H1 (cell line): ENCODE measurements at regions not wholly inside any gene's neighbourhood (a gene's known extent, or its start where the extent isn't known, plus 50 kb on each side); places are given as distances from the start of the nearest gene placed in this dataset.

Experiments
- CTCF ChIA-PET: fragments of 300-600 bp; sonication (Branson Sonifier 250); formaldehyde crosslinking; loops from one replicate; lab custom pipeline; 2021; ENCODE audit not compliant: partially characterized antibody; lab: Charles Lee
- POLR2A ChIA-PET: fragments of 300-600 bp; sonication (Branson Sonifier 250); formaldehyde crosslinking; loops from one replicate; lab custom pipeline; 2021; ENCODE audit warnings: inconsistent platforms; ENCODE audit not compliant: partially characterized antibody; lab: Charles Lee
- DNase-seq, 2 experiments: peaks; one replicate each; pipeline versions ENCODE4 v3.0.0 to v3.0.0-alpha.2; 2010 to 2022; ENCODE audit warnings: low spot score in 2 of 2, low read depth in 1 of 2, mixed read lengths in 1 of 2
- FAIRE-seq: peaks from 2 replicates; lab custom pipeline; 2011; peaks lifted over from hg19 to GRCh38; lab: Jason Lieb, UNC
- H2AFZ ChIP-seq: 2 replicates; pipeline ENCODE4 v1.8.1; 2012; ENCODE audit warnings: low read length, inconsistent platforms
- H2AK5ac ChIP-seq: 2 replicates; pipeline ENCODE4 v1.6.1; 2013; ENCODE audit warnings: low read depth, low read length
- H2BK120ac ChIP-seq: replicated peaks from 2 replicates; pipeline ENCODE3; 2013; ENCODE audit warnings: low read depth, low read length, inconsistent platforms
- H2BK12ac ChIP-seq: 2 replicates; pipeline ENCODE4 v1.6.1; 2013; ENCODE audit warnings: low read depth, low read length
- H2BK15ac ChIP-seq: 2 replicates; pipeline ENCODE4 v1.6.1; 2013; ENCODE audit warnings: low read length
- H2BK20ac ChIP-seq: 2 replicates; pipeline ENCODE4 v1.6.1; 2013; ENCODE audit warnings: low read length
- H2BK5ac ChIP-seq: 2 replicates; pipeline ENCODE4 v1.6.1; 2013; ENCODE audit warnings: low read depth, low read length
- H3K14ac ChIP-seq: 2 replicates; pipeline ENCODE4 v1.6.1; 2013; ENCODE audit warnings: inconsistent platforms; ENCODE audit not compliant: insufficient read length
- H3K18ac ChIP-seq: 2 replicates; pipeline ENCODE4 v1.6.1; 2013; ENCODE audit warnings: low read length; ENCODE audit errors: extremely low read depth
- H3K23ac ChIP-seq: 2 replicates; pipeline ENCODE4 v1.6.1; 2013; ENCODE audit warnings: inconsistent platforms; ENCODE audit not compliant: insufficient read length
- H3K23me2 ChIP-seq: 2 replicates; pipeline ENCODE4 v1.6.1; 2013; ENCODE audit warnings: low read depth, low read length
- H3K27ac ChIP-seq: 2 replicates; pipeline ENCODE4 v1.6.1; 2011; ENCODE audit warnings: low read depth, low read length, inconsistent platforms
- H3K27me3 ChIP-seq, 4 experiments: replicated peaks in 1 of 4; 1 replicate in 1 of 4; 2 replicates in 3 of 4; pipeline versions ENCODE4 v1.6.1 to v1.8.1; 2011 to 2013; ENCODE audit warnings: low read length in 3 of 4, mild to moderate bottlenecking in 3 of 4, inconsistent platforms in 2 of 4, mixed read lengths in 2 of 4, moderate library complexity in 1 of 4; ENCODE audit not compliant: control insufficient read depth in 3 of 4, insufficient read depth in 3 of 4; ENCODE audit errors: extremely low read depth in 1 of 4
- H3K36me3 ChIP-seq, 4 experiments: 2 replicates each; pipeline versions ENCODE4 v1.6.1 to v1.8.1; 2011 to 2013; ENCODE audit warnings: mild to moderate bottlenecking in 4 of 4, low read length in 3 of 4, moderate library complexity in 2 of 4, control low read depth in 1 of 4, inconsistent platforms in 1 of 4; ENCODE audit not compliant: insufficient read depth in 4 of 4, control insufficient read depth in 2 of 4
- H3K4ac ChIP-seq: replicated peaks from 2 replicates; pipeline ENCODE3; 2013; ENCODE audit warnings: low read length, low read depth, mixed read lengths, inconsistent platforms; ENCODE audit not compliant: insufficient read length
- H3K4me1 ChIP-seq, 4 experiments: replicated peaks in 1 of 4; 1 replicate in 1 of 4; 2 replicates in 3 of 4; pipeline versions ENCODE4 v1.6.1 to v1.8.1; 2011 to 2013; ENCODE audit warnings: low read length in 3 of 4, inconsistent platforms in 2 of 4, mixed read lengths in 1 of 4; ENCODE audit not compliant: insufficient read depth in 4 of 4, control insufficient read depth in 3 of 4
- H3K4me2 ChIP-seq, 2 experiments: 2 replicates each; pipeline versions ENCODE4 v1.6.1 to v1.8.1; 2011 to 2013; ENCODE audit warnings: low read depth in 2 of 2, low read length in 2 of 2, control low read depth in 1 of 2, inconsistent platforms in 1 of 2, mild to moderate bottlenecking in 1 of 2; ENCODE audit not compliant: insufficient read depth in 1 of 2
- H3K4me3 ChIP-seq, 4 experiments: fragments of 200-600, 300-600 bp in 1 of 4; sonication (generic), shearing (Covaris generic), sonication (Bioruptor Twin) in 1 of 4; 2 replicates each; pipeline versions ENCODE4 v1.5.1 to v1.8.1; 2011 to 2016; ENCODE audit warnings: low read length in 4 of 4, low read depth in 3 of 4, control low read depth in 2 of 4, inconsistent platforms in 2 of 4, mild to moderate bottlenecking in 2 of 4, mixed read lengths in 1 of 4, moderate library complexity in 1 of 4; ENCODE audit not compliant: insufficient read depth in 2 of 4; ENCODE audit errors: extremely low read depth in 1 of 4
- H3K56ac ChIP-seq: replicated peaks from 2 replicates; pipeline ENCODE3; 2013; ENCODE audit warnings: low read depth, mild to moderate bottlenecking, mixed read lengths, low read length, inconsistent platforms; ENCODE audit not compliant: insufficient read length
- H3K79me1 ChIP-seq: 2 replicates; pipeline ENCODE4 v1.6.1; 2013; ENCODE audit warnings: low read depth, low read length, control low read depth
- H3K79me2 ChIP-seq, 2 experiments: 2 replicates each; pipeline versions ENCODE4 v1.6.1 to v1.8.1; 2012 to 2013; ENCODE audit warnings: low read length in 2 of 2, mild to moderate bottlenecking in 2 of 2, inconsistent platforms in 1 of 2; ENCODE audit not compliant: insufficient read depth in 2 of 2, control insufficient read depth in 1 of 2
- H3K9ac ChIP-seq, 4 experiments: replicated peaks in 1 of 4; 1 replicate in 1 of 4; 2 replicates in 3 of 4; pipeline versions ENCODE4 v1.6.1 to v1.8.1; 2011 to 2013; ENCODE audit warnings: low read depth in 3 of 4, low read length in 3 of 4, control low read depth in 2 of 4, mild to moderate bottlenecking in 2 of 4, moderate library complexity in 2 of 4, inconsistent platforms in 1 of 4; ENCODE audit errors: extremely low read depth in 1 of 4
- H3K9me3 ChIP-seq, 2 experiments: 2 replicates each; pipeline versions ENCODE4 v1.6.1 to v1.8.1; 2012 to 2013; ENCODE audit warnings: mild to moderate bottlenecking in 2 of 2, moderate library complexity in 2 of 2, control low read depth in 1 of 2, inconsistent platforms in 1 of 2, low read depth in 1 of 2, low read length in 1 of 2, mixed read lengths in 1 of 2; ENCODE audit not compliant: insufficient read depth in 2 of 2
- H4K20me1 ChIP-seq, 2 experiments: replicated peaks in 1 of 2; 2 replicates each; pipeline versions ENCODE3 to v1.8.1; 2011 to 2013; ENCODE audit warnings: inconsistent platforms in 2 of 2, low read length in 2 of 2, mild to moderate bottlenecking in 1 of 2; ENCODE audit not compliant: insufficient read depth in 2 of 2, control insufficient read depth in 1 of 2
- H4K5ac ChIP-seq: 2 replicates; pipeline ENCODE4 v1.6.1; 2013; ENCODE audit warnings: low read length, low read depth, mixed read lengths, inconsistent platforms; ENCODE audit not compliant: insufficient read length
- H4K8ac ChIP-seq: 2 replicates; pipeline ENCODE4 v1.8.0; 2013; ENCODE audit warnings: mild to moderate bottlenecking, moderate library complexity, low read length, inconsistent platforms; ENCODE audit not compliant: insufficient read depth; ENCODE audit errors: extremely low read depth
- H4K91ac ChIP-seq: replicated peaks from 2 replicates; pipeline ENCODE3; 2013; ENCODE audit warnings: low read length, mixed read lengths, inconsistent platforms; ENCODE audit not compliant: insufficient read length
- ATF2 ChIP-seq: IDR thresholded peaks from 2 replicates; pipeline ENCODE4 v1.6.1; 2012; ENCODE audit warnings: low read length, inconsistent platforms
- CBX5 ChIP-seq: fragments of 300-800, 300-1000 bp; sonication (generic); IDR thresholded peaks from 2 replicates; pipeline ENCODE4 v1.7.1; 2016; ENCODE audit warnings: antibody characterized with exemption, low read length, low read depth
- CHD1 ChIP-seq: IDR thresholded peaks from 2 replicates; pipeline ENCODE4 v1.6.1; 2012; ENCODE audit warnings: low read depth, low read length, improper control_type of control experiment
- GABPA ChIP-seq: IDR thresholded peaks from 2 replicates; pipeline ENCODE4 v1.6.1; 2011; ENCODE audit warnings: mild to moderate bottlenecking, low read length, moderate library complexity, borderline replicate concordance; ENCODE audit not compliant: insufficient read depth
- HDAC6 ChIP-seq: IDR thresholded peaks from one replicate; pipeline ENCODE4 v1.7.1; 2012; ENCODE audit warnings: low read depth, mild to moderate bottlenecking, inconsistent platforms, low read length, moderate library complexity
- JUN ChIP-seq: IDR thresholded peaks from 2 replicates; pipeline ENCODE4 v1.6.1; 2011; ENCODE audit warnings: low read depth, mild to moderate bottlenecking, improper control_type of control experiment, low read length
- KDM5A ChIP-seq: fragments of 200-600 bp; IDR thresholded peaks from 2 replicates; pipeline ENCODE4 v1.7.1; 2012; ENCODE audit warnings: mild to moderate bottlenecking, low read length, inconsistent platforms, mixed read lengths
- MAX ChIP-seq: IDR thresholded peaks from 2 replicates; pipeline ENCODE4 v1.6.1; 2012; ENCODE audit warnings: inconsistent platforms
- RNF2 ChIP-seq: fragments of 200-900, 300-1000 bp; sonication (generic); IDR thresholded peaks from 2 replicates; pipeline ENCODE4 v1.7.1; 2016; ENCODE audit warnings: borderline replicate concordance, low read depth, mild to moderate bottlenecking, antibody characterized with exemption, low read length; ENCODE audit not compliant: poor library complexity, severe bottlenecking; ENCODE audit errors: missing control alignments
- SIRT6 ChIP-seq: IDR thresholded peaks from one replicate; pipeline ENCODE4 v1.7.1; 2012; ENCODE audit warnings: low read length, inconsistent platforms
- SP2 ChIP-seq: IDR thresholded peaks from 2 replicates; pipeline ENCODE4 v1.6.1; 2012; ENCODE audit warnings: mild to moderate bottlenecking, low read length, inconsistent platforms
- SRF ChIP-seq: IDR thresholded peaks from 2 replicates; pipeline ENCODE4 v1.6.1; 2011; ENCODE audit warnings: mild to moderate bottlenecking, low read depth, low read length, moderate library complexity
- TAF1 ChIP-seq: IDR thresholded peaks from 2 replicates; pipeline ENCODE4 v1.6.1; 2011; ENCODE audit warnings: mild to moderate bottlenecking, low read depth, low read length

GRCh38 chr3:78079514-78079913 lies 1039.6 kb downstream of the ROBO2 start:
- H3K56ac ChIP-seq, result no peak overlapping the region
- no peaks in the 10 kb centered on the region; a peak in 1 of 4 replicates for H3K9me3 ChIP-seq
- H4K5ac ChIP-seq, result no peak overlapping the region
- no peaks in the 10 kb centered on the region for H3K23me2 ChIP-seq
- H3K27ac ChIP-seq, result no peak overlapping the region
- no peaks in the 10 kb centered on the region for H3K36me3 ChIP-seq
- H3K27me3 ChIP-seq, result no peaks in the 10 kb centered on the region
- no peaks in the 10 kb centered on the region for H4K20me1 ChIP-seq
- H3K79me2 ChIP-seq, result no peaks in the 10 kb centered on the region
- no peak overlapping the region for H2BK12ac ChIP-seq
- no peak overlapping the region for H2BK15ac ChIP-seq
- H3K4me3 ChIP-seq, result no peak overlapping the region
- no peak overlapping the region for H3K14ac ChIP-seq
- H3K4me1 ChIP-seq, result no peaks in the 10 kb centered on the region
- H2BK5ac ChIP-seq, result no peak overlapping the region
- no peak overlapping the region for H4K91ac ChIP-seq
- ChIA-PET POLR2A (no interaction called here), CTCF (interaction anchor here (1.0 kb wide), 1 partner anchor 9 kb away, joined by 3 read pairs; no protein-coding TSS in a partner anchor)
- H3K18ac ChIP-seq, result no peak overlapping the region
- FAIRE-seq (no peak), DNase-seq (no peak)
- H2BK120ac ChIP-seq, result no peak overlapping the region
- no peak overlapping the region for H2AFZ ChIP-seq
- no peak overlapping the region for H4K8ac ChIP-seq
- no peaks in the 10 kb centered on the region for H3K79me1 ChIP-seq
- H3K4me2 ChIP-seq, result no peak overlapping the region
- TF ChIP-seq RNF2 (no peak), SP2 (no peak), SRF (no peak), SIRT6 (no peak), HDAC6 (no peak), KDM5A (no peak), GABPA (no peak), CBX5 (no peak), MAX (no peak), TAF1 (no peak), CHD1 (no peak), ATF2 (no peak), JUN (no peak)
- no peak overlapping the region for H3K23ac ChIP-seq
- no peak overlapping the region for H2AK5ac ChIP-seq
- no peak overlapping the region for H3K4ac ChIP-seq
- no peak overlapping the region for H2BK20ac ChIP-seq
- no peak overlapping the region for H3K9ac ChIP-seq
